ENCODE measurements at regions not wholly inside any gene's neighbourhood (a gene's known extent, or its start where the extent isn't known, plus 50 kb on each side); places are given as distances from the start of the nearest gene placed in this dataset.
"Not testable (repeated sequence)": the region's sequence is repeated elsewhere in the genome, so short reads cannot be mapped to it uniquely, and the experiment has no call there.

- Mint-ChIP-seq H3K27ac (ENCODE audit: unreplicated experiment) (no peak overlapping the region), H3K4me1 (ENCODE audit: low read depth) (no peaks in the 10 kb centered on the region), H3K27me3 (ENCODE audit: low read depth) (no peaks in the 10 kb centered on the region), H3K9me3 (ENCODE audit: low read depth) (peaks cover 28% of the 10 kb centered on the region), H3K4me3 (ENCODE audit: unreplicated experiment) (no peak overlapping the region), H3K36me3 (ENCODE audit: low read depth) (no peaks in the 10 kb centered on the region)
- no peak for TF ChIP-seq CTCF (IDR thresholded peaks at IDR 0.05)
- no peak for DNase-seq (ENCODE audit: low spot score)
Observed at GRCh38 chr14:106414464-106414863, 888.1 kb downstream of the TMEM121 start.

- DNase-seq (ENCODE audit: low spot score), result no peak
- Mint-ChIP-seq H3K4me1 (ENCODE audit: low read depth) (no peaks in the 10 kb centered on the region), H3K9me3 (ENCODE audit: low read depth) (peaks cover 17% of the 10 kb centered on the region)
Observed at GRCh38 chr14:106417224-106418049, 891.1 kb downstream of the TMEM121 start.

GRCh38 chr14:106419376-106419965, 893.1 kb downstream of the TMEM121 start:
- no peak overlapping the region for H3K27ac Mint-ChIP-seq (ENCODE audit: unreplicated experiment)
- H3K27me3 Mint-ChIP-seq (ENCODE audit: low read depth), result no peaks in the 10 kb centered on the region
- DNase-seq (ENCODE audit: low spot score), result no peak

More at GRCh38 chr14:106417224-106418049, 891.1 kb downstream of the TMEM121 start:
- no peak overlapping the region for H3K27ac Mint-ChIP-seq (ENCODE audit: unreplicated experiment)
- no peaks in the 10 kb centered on the region for H3K36me3 Mint-ChIP-seq (ENCODE audit: low read depth)
- H3K4me3 Mint-ChIP-seq (ENCODE audit: unreplicated experiment), result no peak overlapping the region
- peak; percentile 66 for TF ChIP-seq CTCF (IDR thresholded peaks at IDR 0.05)
- H3K27me3 Mint-ChIP-seq (ENCODE audit: low read depth), result no peaks in the 10 kb centered on the region

GRCh38 chr14:106421431-106422033, 895.1 kb downstream of the TMEM121 start:
- H3K4me3 Mint-ChIP-seq (ENCODE audit: unreplicated experiment); DNase-seq (ENCODE audit: low spot score); H3K27ac Mint-ChIP-seq (ENCODE audit: unreplicated experiment); H3K27me3 Mint-ChIP-seq (ENCODE audit: low read depth); H3K36me3 Mint-ChIP-seq (ENCODE audit: low read depth); H3K4me1 Mint-ChIP-seq (ENCODE audit: low read depth): not testable (repeated sequence)
- peak; percentile 34 for TF ChIP-seq CTCF (IDR thresholded peaks at IDR 0.05)
- peaks cover 41% of the 10 kb centered on the region for H3K9me3 Mint-ChIP-seq (ENCODE audit: low read depth)

More at GRCh38 chr14:106419376-106419965, 893.1 kb downstream of the TMEM121 start:
- Mint-ChIP-seq H3K9me3 (ENCODE audit: low read depth) (peaks cover 35% of the 10 kb centered on the region), H3K4me3 (ENCODE audit: unreplicated experiment) (no peak overlapping the region), H3K36me3 (ENCODE audit: low read depth) (no peaks in the 10 kb centered on the region), H3K4me1 (ENCODE audit: low read depth) (no peaks in the 10 kb centered on the region)
- TF ChIP-seq CTCF (IDR thresholded peaks at IDR 0.05), result no peak

GRCh38 chr14:106422066-106422465, 895.7 kb downstream of the TMEM121 start:
- H3K36me3 Mint-ChIP-seq (ENCODE audit: low read depth), result no peaks in the 10 kb centered on the region
- H3K27me3 Mint-ChIP-seq (ENCODE audit: low read depth), result no peaks in the 10 kb centered on the region
- H3K4me1 Mint-ChIP-seq (ENCODE audit: low read depth), result no peaks in the 10 kb centered on the region
- no peak overlapping the region for H3K4me3 Mint-ChIP-seq (ENCODE audit: unreplicated experiment)
- H3K27ac Mint-ChIP-seq (ENCODE audit: unreplicated experiment), result no peak overlapping the region
- no peak for DNase-seq (ENCODE audit: low spot score)
- peaks cover 44% of the 10 kb centered on the region for H3K9me3 Mint-ChIP-seq (ENCODE audit: low read depth)
- TF ChIP-seq CTCF (IDR thresholded peaks at IDR 0.05), result no peak

GRCh38 chr14:106425150-106425549, 898.8 kb downstream of the TMEM121 start:
- H3K27me3 Mint-ChIP-seq (ENCODE audit: low read depth); H3K4me1 Mint-ChIP-seq (ENCODE audit: low read depth); H3K4me3 Mint-ChIP-seq (ENCODE audit: unreplicated experiment); DNase-seq (ENCODE audit: low spot score); H3K36me3 Mint-ChIP-seq (ENCODE audit: low read depth); H3K27ac Mint-ChIP-seq (ENCODE audit: unreplicated experiment): not testable (repeated sequence)
- H3K9me3 Mint-ChIP-seq (ENCODE audit: low read depth), result peaks cover 41% of the 10 kb centered on the region

All from chondrocyte (in vitro differentiated cells).